Gastroesophageal sphincter (tissue), 3 donors: ENCODE measurements at regions not wholly inside any gene's neighbourhood (a gene's known extent, or its start where the extent isn't known, plus 50 kb on each side); places are given as distances from the start of the nearest gene placed in this dataset.

Source experiments
- POLR2A ChIP-seq, 2 donors: fragments of 450-650 bp; IDR thresholded peaks; one replicate each; pipeline ENCODE4 v1.6.1; 2017; ENCODE audit warnings: antibody characterized with exemption in 2 of 2, mild to moderate bottlenecking in 2 of 2, moderate library complexity in 1 of 2
- POLR2AphosphoS5 ChIP-seq: sonication (generic); formaldehyde crosslinking; IDR thresholded peaks from one replicate; pipeline ENCODE4 v1.6.1; 2017; ENCODE audit warnings: antibody characterized with exemption
- TF ChIP-seq, protein P1 (sequence below), 4 experiments: fragments of 200-600 bp in 2 of 4; fragments of 450-650 bp in 2 of 4; sonication (generic) in 1 of 4; IDR thresholded peaks; one replicate each; pipeline ENCODE4 v1.5.1; 2017 to 2019; ENCODE audit warnings: antibody characterized with exemption in 4 of 4, mild to moderate bottlenecking in 2 of 4, moderate library complexity in 2 of 4

- TF ChIP-seq POLR2AphosphoS5 (no peak), POLR2A (IDR thresholded peaks at IDR 0.05) (no peak)
- TF ChIP-seq, protein P1, sequence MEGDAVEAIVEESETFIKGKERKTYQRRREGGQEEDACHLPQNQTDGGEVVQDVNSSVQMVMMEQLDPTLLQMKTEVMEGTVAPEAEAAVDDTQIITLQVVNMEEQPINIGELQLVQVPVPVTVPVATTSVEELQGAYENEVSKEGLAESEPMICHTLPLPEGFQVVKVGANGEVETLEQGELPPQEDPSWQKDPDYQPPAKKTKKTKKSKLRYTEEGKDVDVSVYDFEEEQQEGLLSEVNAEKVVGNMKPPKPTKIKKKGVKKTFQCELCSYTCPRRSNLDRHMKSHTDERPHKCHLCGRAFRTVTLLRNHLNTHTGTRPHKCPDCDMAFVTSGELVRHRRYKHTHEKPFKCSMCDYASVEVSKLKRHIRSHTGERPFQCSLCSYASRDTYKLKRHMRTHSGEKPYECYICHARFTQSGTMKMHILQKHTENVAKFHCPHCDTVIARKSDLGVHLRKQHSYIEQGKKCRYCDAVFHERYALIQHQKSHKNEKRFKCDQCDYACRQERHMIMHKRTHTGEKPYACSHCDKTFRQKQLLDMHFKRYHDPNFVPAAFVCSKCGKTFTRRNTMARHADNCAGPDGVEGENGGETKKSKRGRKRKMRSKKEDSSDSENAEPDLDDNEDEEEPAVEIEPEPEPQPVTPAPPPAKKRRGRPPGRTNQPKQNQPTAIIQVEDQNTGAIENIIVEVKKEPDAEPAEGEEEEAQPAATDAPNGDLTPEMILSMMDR (IDR thresholded peaks at IDR 0.05): no peak
Observed at GRCh38 chr9:71384343-71384742, 262.9 kb upstream of the TRPM3 start.
